ENCODE measurements at regions not wholly inside any gene's neighbourhood (a gene's known extent, or its start where the extent isn't known, plus 50 kb on each side); places are given as distances from the start of the nearest gene placed in this dataset.

- WGBS (ENCODE audit: missing lambda C conversion rate): 3% methylated on average over 2 of the region's 2 CpGs
- DNase-seq (ENCODE audit: low read depth in 1 of 2, low spot score in 1 of 2) (no peak), FAIRE-seq (no peak), ATAC-seq (no peak)
- H3K4me2 ChIP-seq: no peak overlapping the region
- H3K9me3 ChIP-seq: no peaks in the 10 kb centered on the region
- no peak overlapping the region for H3K4me3 ChIP-seq
- no peak for TF ChIP-seq HOXA7 (CRISPR knock-in tag; IDR thresholded peaks at IDR 0.05)
- no peak for TF ChIP-seq NPAS2 (CRISPR knock-in tag; IDR thresholded peaks at IDR 0.05; ENCODE audit: borderline replicate concordance)
- TF ChIP-seq CBX8 (IDR thresholded peaks at IDR 0.05): no peak
- TF ChIP-seq HEYL (CRISPR knock-in tag; IDR thresholded peaks at IDR 0.05): no peak
- ChIA-PET POLR2A (no interaction called here), CTCF (no interaction called here)
- no peaks in the 10 kb centered on the region for H3K4me1 ChIP-seq
- no peak overlapping the region for H3K27ac ChIP-seq
These were observed 57.4 kb upstream of the TMEM158 start for GRCh38 chr3:45283471-45283870.

GRCh38 chr3:45297331-45297730 lies 71.2 kb upstream of the TMEM158 start:
- 0 out of 3 replicates have a peak, but pooled peaks cover 2% of the 10 kb centered on the region for H3K9me3 ChIP-seq
- FAIRE-seq (no peak), ATAC-seq (no peak), DNase-seq (ENCODE audit: low read depth in 1 of 2, low spot score in 1 of 2) (no peak)
- H3K4me1 ChIP-seq: no peaks in the 10 kb centered on the region
- no peak overlapping the region for H3K4me3 ChIP-seq
- TF ChIP-seq HOXB5 (CRISPR knock-in tag; IDR thresholded peaks at IDR 0.05): no peak
- TF ChIP-seq E2F6 (IDR thresholded peaks at IDR 0.05; ENCODE audit: borderline replicate concordance, low read depth): no peak
- TF ChIP-seq ZFP36 (IDR thresholded peaks at IDR 0.05; ENCODE audit: borderline replicate concordance, partially characterized antibody): no peak
- no peak for TF ChIP-seq RARB (CRISPR knock-in tag; IDR thresholded peaks at IDR 0.05)
- TF ChIP-seq EHF (CRISPR knock-in tag; IDR thresholded peaks at IDR 0.05): no peak
- TF ChIP-seq CEBPB (IDR thresholded peaks at IDR 0.05): no peak
- no peak for TF ChIP-seq HES2 (IDR thresholded peaks at IDR 0.05)
- TF ChIP-seq POLR2A (IDR thresholded peaks at IDR 0.05; ENCODE audit: low read length): no peak
- no peak for TF ChIP-seq RCOR1 (IDR thresholded peaks at IDR 0.05; ENCODE audit: low read depth, low read length)
- no peak for TF ChIP-seq ZC3H11A (IDR thresholded peaks at IDR 0.05)
- no peak for TF ChIP-seq MAX (IDR thresholded peaks at IDR 0.05)
- no peak for TF ChIP-seq MYC (IDR thresholded peaks at IDR 0.05; ENCODE audit: borderline replicate concordance, low read length)
- no peak for TF ChIP-seq PBX3 (IDR thresholded peaks at IDR 0.05)
- ChIA-PET CTCF (no interaction called here), POLR2A (no interaction called here)
- no peak overlapping the region for H3K4me2 ChIP-seq
- H3K27ac ChIP-seq: no peak overlapping the region
- WGBS (ENCODE audit: missing lambda C conversion rate): 28% methylated on average over 3 of the region's 3 CpGs

- Histone ChIP-seq H3K9me3 (peaks cover 6% of the 10 kb centered on the region; the same call in 1 of the 3 replicates), H3K4me2 (no peak overlapping the region), H3K4me3 (no peak overlapping the region), H3K4me1 (no peaks in the 10 kb centered on the region), H3K27ac (no peak overlapping the region)
- DNase-seq (ENCODE audit: low read depth in 1 of 2, low spot score in 1 of 2): no peak
- POLR2A ChIA-PET: no interaction called here
- ATAC-seq: no peak
- no peak for FAIRE-seq
- no peak for TF ChIP-seq RCOR1 (IDR thresholded peaks at IDR 0.05; ENCODE audit: low read depth, low read length)
- no peak for TF ChIP-seq PHF8 (IDR thresholded peaks at IDR 0.05; ENCODE audit: borderline replicate concordance, low read depth)
- no peak for TF ChIP-seq RNF2 (IDR thresholded peaks at IDR 0.05; ENCODE audit: borderline replicate concordance, low read depth)
- TF ChIP-seq TP53 (CRISPR knock-in tag; IDR thresholded peaks at IDR 0.05): no peak
- TF ChIP-seq POLR2AphosphoS2 (conservative IDR thresholded peaks at IDR 0.05; ENCODE audit: low read length): no peak
- TF ChIP-seq ATOH8 (CRISPR knock-in tag; IDR thresholded peaks at IDR 0.05; ENCODE audit: low read depth): no peak
- no peak for TF ChIP-seq JUNB (IDR thresholded peaks at IDR 0.05)
- no peak for TF ChIP-seq CHD4 (IDR thresholded peaks at IDR 0.05; ENCODE audit: borderline replicate concordance)
- no peak for TF ChIP-seq HMGXB4 (CRISPR knock-in tag; IDR thresholded peaks at IDR 0.05; ENCODE audit: borderline replicate concordance)
- TF ChIP-seq ZC3H11A (IDR thresholded peaks at IDR 0.05): no peak
- no peak for TF ChIP-seq CBX8 (IDR thresholded peaks at IDR 0.05)
- no peak for TF ChIP-seq MAX (IDR thresholded peaks at IDR 0.05)
- TF ChIP-seq HDAC2 (IDR thresholded peaks at IDR 0.05): no peak
- no peak for TF ChIP-seq RFX5 (IDR thresholded peaks at IDR 0.05)
- no peak for TF ChIP-seq MYC (IDR thresholded peaks at IDR 0.05; ENCODE audit: borderline replicate concordance, low read length)
- TF ChIP-seq KDM5A (IDR thresholded peaks at IDR 0.05): no peak
- TF ChIP-seq ZSCAN20 (CRISPR knock-in tag; IDR thresholded peaks at IDR 0.05): no peak
- 88% methylated on average over 1 of the region's 1 CpG for WGBS (ENCODE audit: missing lambda C conversion rate)
- CTCF ChIA-PET: no interaction called here
These were observed 76.4 kb upstream of the TMEM158 start for GRCh38 chr3:45302470-45302869.

Measured in A549 (cell line).